NCI-H1048 (cell line): ENCODE measurements at regions not wholly inside any gene's neighbourhood (a gene's known extent, or its start where the extent isn't known, plus 50 kb on each side); places are given as distances from the start of the nearest gene placed in this dataset.
"Not testable (repeated sequence)": the region's sequence is repeated elsewhere in the genome, so short reads cannot be mapped to it uniquely, and the experiment has no call there.

Source experiments
- DNase-seq: peaks from one replicate; lab custom pipeline; 2025; lab: John Stamatoyannopoulos, UW

- DNase-seq: no peak
Measured at GRCh38 chr2:193315428-193316091, 1120.8 kb upstream of the TMEFF2 start.

GRCh38 chr2:193303464-193303863 is 1108.7 kb upstream of the TMEFF2 start:
- peak; percentile 42 for DNase-seq

GRCh38 chr2:193294371-193294770 is 1099.6 kb upstream of the TMEFF2 start:
- no peak for DNase-seq

GRCh38 chr2:193279361-193279760 is 1084.6 kb upstream of the TMEFF2 start:
- no peak for DNase-seq

- DNase-seq: no peak
Measured at GRCh38 chr2:193276988-193277387, 1082.3 kb upstream of the TMEFF2 start.

GRCh38 chr2:193276560-193276959 is 1081.8 kb upstream of the TMEFF2 start:
- no peak for DNase-seq

- no peak for DNase-seq
Measured at GRCh38 chr2:193276069-193276468, 1081.3 kb upstream of the TMEFF2 start.

- no peak for DNase-seq
Measured at GRCh38 chr2:193272011-193272410, 1077.3 kb upstream of the TMEFF2 start.

- DNase-seq: no peak
Measured at GRCh38 chr2:193270816-193271215, 1076.1 kb upstream of the TMEFF2 start.

- no peak for DNase-seq
Measured at GRCh38 chr2:193267496-193268002, 1072.8 kb upstream of the TMEFF2 start.

GRCh38 chr2:193253014-193253530 is 1058.3 kb upstream of the TMEFF2 start:
- no peak for DNase-seq

- no peak for DNase-seq
Measured at GRCh38 chr2:193251909-193252308, 1057.2 kb upstream of the TMEFF2 start.

- DNase-seq: no peak
Measured at GRCh38 chr2:193250389-193250788, 1055.7 kb upstream of the TMEFF2 start.

- DNase-seq: no peak
Measured at GRCh38 chr2:193240752-193241151, 1046.0 kb upstream of the TMEFF2 start.

GRCh38 chr2:193231634-193232033 is 1036.9 kb upstream of the TMEFF2 start:
- DNase-seq: no peak

- no peak for DNase-seq
Measured at GRCh38 chr2:193228276-193228675, 1033.5 kb upstream of the TMEFF2 start.

- DNase-seq: no peak
Measured at GRCh38 chr2:193222454-193222853, 1027.7 kb upstream of the TMEFF2 start.

- no peak for DNase-seq
Measured at GRCh38 chr2:193219413-193219812, 1024.7 kb upstream of the TMEFF2 start.

- DNase-seq: no peak
Measured at GRCh38 chr2:193201583-193201982, 1006.9 kb upstream of the TMEFF2 start.

GRCh38 chr2:193199322-193199721 is 1004.6 kb upstream of the TMEFF2 start:
- DNase-seq: no peak

GRCh38 chr2:193187816-193188215 is 993.1 kb upstream of the TMEFF2 start:
- DNase-seq: no peak

- DNase-seq: not testable (repeated sequence)
Measured at GRCh38 chr2:193170981-193171380, 976.2 kb upstream of the TMEFF2 start.

GRCh38 chr2:193156480-193156879 is 961.7 kb upstream of the TMEFF2 start:
- no peak for DNase-seq

- no peak for DNase-seq
Measured at GRCh38 chr2:193154076-193154475, 959.3 kb upstream of the TMEFF2 start.
